ENCODE measurements at regions not wholly inside any gene's neighbourhood (a gene's known extent, or its start where the extent isn't known, plus 50 kb on each side); places are given as distances from the start of the nearest gene placed in this dataset.

GRCh38 chr11:128284634-128285033, 302.7 kb downstream of the ETS1 start:
- DNase-seq (ENCODE audit: low read depth): no peak
- H3K4me3 ChIP-seq (ENCODE audit: low read depth, low read length): no peak overlapping the region

GRCh38 chr11:128283451-128283850, 303.9 kb downstream of the ETS1 start:
- no peak for DNase-seq (ENCODE audit: low read depth)

GRCh38 chr11:128282053-128282452, 305.3 kb downstream of the ETS1 start:
- no peak for DNase-seq (ENCODE audit: low read depth)

More at GRCh38 chr11:128283451-128283850, 303.9 kb downstream of the ETS1 start:
- no peak overlapping the region for H3K4me3 ChIP-seq (ENCODE audit: low read depth, low read length)

GRCh38 chr11:128279866-128280265, 307.5 kb downstream of the ETS1 start:
- H3K4me3 ChIP-seq (ENCODE audit: low read depth, low read length): no peak overlapping the region
- DNase-seq (ENCODE audit: low read depth): peak; percentile 67

More at GRCh38 chr11:128282053-128282452, 305.3 kb downstream of the ETS1 start:
- no peak overlapping the region for H3K4me3 ChIP-seq (ENCODE audit: low read depth, low read length)

- DNase-seq (ENCODE audit: low read depth): no peak
- H3K4me3 ChIP-seq (ENCODE audit: low read depth, low read length): no peak overlapping the region
Observed at GRCh38 chr11:128273736-128274135, 313.6 kb downstream of the ETS1 start.

GRCh38 chr11:128271401-128271800, 316.0 kb downstream of the ETS1 start:
- no peak overlapping the region for H3K4me3 ChIP-seq (ENCODE audit: low read depth, low read length)
- DNase-seq (ENCODE audit: low read depth): no peak

GRCh38 chr11:128269466-128269865, 317.9 kb downstream of the ETS1 start:
- H3K4me3 ChIP-seq (ENCODE audit: low read depth, low read length): no peak overlapping the region
- DNase-seq (ENCODE audit: low read depth): no peak

GRCh38 chr11:128266893-128267292, 320.5 kb downstream of the ETS1 start:
- DNase-seq (ENCODE audit: low read depth): no peak
- no peak overlapping the region for H3K4me3 ChIP-seq (ENCODE audit: low read depth, low read length)

- H3K4me3 ChIP-seq (ENCODE audit: low read depth, low read length): no peak overlapping the region
- no peak for DNase-seq (ENCODE audit: low read depth)
Observed at GRCh38 chr11:128262463-128263345, 324.7 kb downstream of the ETS1 start.

GRCh38 chr11:128261011-128261421, 326.3 kb downstream of the ETS1 start:
- no peak overlapping the region for H3K4me3 ChIP-seq (ENCODE audit: low read depth, low read length)
- DNase-seq (ENCODE audit: low read depth): no peak

GRCh38 chr11:128260398-128260797, 327.0 kb downstream of the ETS1 start:
- no peak overlapping the region for H3K4me3 ChIP-seq (ENCODE audit: low read depth, low read length)
- DNase-seq (ENCODE audit: low read depth): no peak

- H3K4me3 ChIP-seq (ENCODE audit: low read depth, low read length): no peak overlapping the region
- DNase-seq (ENCODE audit: low read depth): no peak
Observed at GRCh38 chr11:128259816-128260215, 327.5 kb downstream of the ETS1 start.

GRCh38 chr11:128254941-128255340, 332.4 kb downstream of the ETS1 start:
- no peak for DNase-seq (ENCODE audit: low read depth)
- no peak overlapping the region for H3K4me3 ChIP-seq (ENCODE audit: low read depth, low read length)

- no peak for DNase-seq (ENCODE audit: low read depth)
- H3K4me3 ChIP-seq (ENCODE audit: low read depth, low read length): no peak overlapping the region
Observed at GRCh38 chr11:128251140-128251539, 336.2 kb downstream of the ETS1 start.

- H3K4me3 ChIP-seq (ENCODE audit: low read depth, low read length): no peak overlapping the region
- DNase-seq (ENCODE audit: low read depth): no peak
Observed at GRCh38 chr11:128250482-128250881, 336.9 kb downstream of the ETS1 start.

GRCh38 chr11:128246810-128247594, 340.4 kb downstream of the ETS1 start:
- peak; percentile 55 for DNase-seq (ENCODE audit: low read depth)
- H3K4me3 ChIP-seq (ENCODE audit: low read depth, low read length): no peak overlapping the region

- no peak overlapping the region for H3K4me3 ChIP-seq (ENCODE audit: low read depth, low read length)
- peak; percentile 49 for DNase-seq (ENCODE audit: low read depth)
Observed at GRCh38 chr11:128246364-128246801, 341.0 kb downstream of the ETS1 start.

- no peak for DNase-seq (ENCODE audit: low read depth)
- no peak overlapping the region for H3K4me3 ChIP-seq (ENCODE audit: low read depth, low read length)
Observed at GRCh38 chr11:128244871-128245270, 342.5 kb downstream of the ETS1 start.

- H3K4me3 ChIP-seq (ENCODE audit: low read depth, low read length): no peak overlapping the region
- no peak for DNase-seq (ENCODE audit: low read depth)
Observed at GRCh38 chr11:128242451-128242850, 344.9 kb downstream of the ETS1 start.

GRCh38 chr11:128240546-128240945, 346.8 kb downstream of the ETS1 start:
- no peak overlapping the region for H3K4me3 ChIP-seq (ENCODE audit: low read depth, low read length)
- no peak for DNase-seq (ENCODE audit: low read depth)

Measured in skeletal muscle cell (primary cell).